Stimulated activated naive CD8-positive, alpha-beta T cell treated with anti-CD3 and anti-CD28 coated beads, Interleukin-15, Interleukin-2, amounts not matched to agents 100 ng/mL and 50 ng/mL, for 24 hours (primary cell): ENCODE measurements at regions not wholly inside any gene's neighbourhood (a gene's known extent, or its start where the extent isn't known, plus 50 kb on each side); places are given as distances from the start of the nearest gene placed in this dataset.

Experiments used
- H3K27ac Mint-ChIP-seq: one replicate; pipeline ENCODE4 v1.8.0; 2021; ENCODE audit warnings: mild to moderate bottlenecking, mixed read lengths
- H3K27me3 Mint-ChIP-seq: one replicate; pipeline ENCODE4 v1.8.0; 2021; ENCODE audit warnings: mixed read lengths
- H3K36me3 Mint-ChIP-seq: one replicate; pipeline ENCODE4 v1.8.0; 2021; ENCODE audit warnings: low read depth, mixed read lengths
- H3K4me1 Mint-ChIP-seq: one replicate; pipeline ENCODE4 v1.8.0; 2021; ENCODE audit warnings: low read depth, mixed read lengths
- H3K4me3 Mint-ChIP-seq: one replicate; pipeline ENCODE4 v1.8.0; 2021; ENCODE audit warnings: mild to moderate bottlenecking, mixed read lengths
- H3K9me3 Mint-ChIP-seq: one replicate; pipeline ENCODE4 v1.8.0; 2021; ENCODE audit warnings: mixed read lengths

DNA sequence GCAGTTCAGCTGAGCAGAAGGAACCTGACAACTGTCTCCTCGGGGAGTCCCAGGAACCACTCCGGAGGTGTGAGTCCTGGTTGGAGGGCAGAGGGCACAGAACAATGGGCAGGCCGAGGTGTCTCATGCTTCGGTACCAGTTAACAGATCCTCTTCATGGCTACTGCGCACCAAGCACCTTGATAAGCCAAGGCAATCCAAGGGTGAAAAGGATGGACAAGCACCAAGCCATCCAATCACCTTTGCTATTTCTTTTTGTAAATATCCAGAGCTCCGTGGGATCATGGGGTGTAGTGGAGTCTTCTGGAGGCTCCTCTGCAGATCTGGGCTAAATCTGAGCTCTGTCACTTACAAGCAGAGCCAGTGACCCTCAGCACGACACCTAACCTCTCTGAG, 233.5 kb downstream of the WDR11 start:
- Mint-ChIP-seq H3K4me1 (no peaks in the 10 kb centered on the region), H3K4me3 (no peak overlapping the region), H3K27ac (no peak overlapping the region), H3K36me3 (no peaks in the 10 kb centered on the region), H3K27me3 (peaks cover 3% of the 10 kb centered on the region), H3K9me3 (peaks cover 6% of the 10 kb centered on the region)

DNA sequence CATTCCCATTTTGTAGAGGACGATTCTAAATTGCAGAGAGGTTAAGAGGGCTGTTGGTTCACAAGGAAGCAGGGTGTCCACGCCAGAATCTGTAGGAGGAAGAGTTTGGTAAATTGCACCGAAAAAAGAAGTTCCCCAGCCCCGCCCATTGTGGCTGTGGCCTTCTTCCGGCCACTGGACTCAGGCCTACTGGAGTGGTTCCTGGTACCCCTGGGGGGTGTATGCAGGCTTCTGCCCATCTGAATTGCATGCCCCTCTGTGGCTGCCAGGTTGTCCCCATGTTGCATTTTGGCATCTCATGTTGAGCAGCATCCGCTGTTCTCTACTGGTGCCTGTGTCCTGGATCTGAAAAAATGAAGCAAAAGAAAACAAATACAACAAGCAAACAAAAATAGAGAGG, 234.2 kb downstream of the WDR11 start:
- peaks cover 6% of the 10 kb centered on the region for H3K9me3 Mint-ChIP-seq
- H3K27ac Mint-ChIP-seq = no peak overlapping the region
- H3K36me3 Mint-ChIP-seq = no peaks in the 10 kb centered on the region
- H3K4me3 Mint-ChIP-seq = no peak overlapping the region
- H3K4me1 Mint-ChIP-seq = no peaks in the 10 kb centered on the region
- H3K27me3 Mint-ChIP-seq = peaks cover 3% of the 10 kb centered on the region

DNA sequence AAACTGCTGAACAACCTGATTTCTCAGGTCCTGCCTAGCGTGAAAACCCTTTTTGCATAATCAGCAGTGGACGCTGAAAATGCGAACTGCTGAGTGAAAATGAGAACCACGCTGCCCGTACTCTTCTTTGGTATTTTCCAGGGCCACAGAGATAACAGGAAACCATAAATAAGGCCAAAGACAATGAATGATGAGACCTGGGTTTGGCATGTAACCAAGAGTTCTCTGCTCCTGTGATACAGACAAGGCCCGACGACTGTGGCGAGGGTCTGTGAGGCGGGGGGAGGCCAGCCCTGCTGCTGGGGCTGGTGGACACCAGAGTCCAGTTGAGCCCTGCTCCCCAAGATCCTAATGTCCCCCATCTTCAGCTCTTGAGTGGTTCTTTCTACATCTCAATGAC, 236.0 kb downstream of the WDR11 start:
- Mint-ChIP-seq H3K9me3 (peaks cover 15% of the 10 kb centered on the region), H3K4me1 (no peaks in the 10 kb centered on the region), H3K4me3 (no peak overlapping the region), H3K27me3 (no peaks in the 10 kb centered on the region), H3K36me3 (no peaks in the 10 kb centered on the region), H3K27ac (no peak overlapping the region)

DNA sequence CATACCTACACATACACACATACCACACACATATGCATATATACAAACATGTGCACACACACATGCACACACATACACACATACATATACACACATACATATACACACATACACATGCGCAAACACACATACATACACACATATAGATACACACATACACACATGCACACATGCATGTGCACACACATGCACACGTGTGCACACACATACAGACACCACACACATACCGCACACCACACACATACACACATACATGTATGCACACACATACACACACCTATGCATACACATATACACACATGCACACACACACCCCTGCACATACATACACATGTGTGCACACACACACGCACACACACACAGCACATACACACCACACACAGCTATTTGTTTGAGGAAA, 236.5 kb downstream of the WDR11 start:
- no peaks in the 10 kb centered on the region for H3K4me1 Mint-ChIP-seq
- H3K4me3 Mint-ChIP-seq = no peak overlapping the region
- H3K27me3 Mint-ChIP-seq = no peaks in the 10 kb centered on the region
- H3K36me3 Mint-ChIP-seq = no peaks in the 10 kb centered on the region
- H3K9me3 Mint-ChIP-seq = peaks cover 17% of the 10 kb centered on the region
- no peak overlapping the region for H3K27ac Mint-ChIP-seq

DNA sequence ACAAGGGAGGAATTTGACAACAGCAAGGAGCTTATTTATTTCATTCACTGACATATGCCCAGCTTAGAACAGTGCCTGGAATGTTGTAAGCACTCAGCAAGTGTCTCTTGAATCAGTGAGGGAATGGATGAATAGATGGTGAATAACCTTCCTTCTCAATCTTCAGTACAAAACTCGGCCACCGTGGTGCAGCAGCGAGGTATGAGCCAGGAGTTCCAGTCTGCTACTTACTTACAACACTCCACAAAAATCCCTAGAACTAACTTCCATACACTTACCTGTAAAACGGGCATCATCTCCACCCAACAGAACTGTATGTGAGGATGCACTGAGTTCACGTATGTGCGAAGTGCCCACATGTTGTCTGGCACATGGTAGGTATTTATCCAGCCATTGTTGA, 237.4 kb downstream of the WDR11 start:
- Mint-ChIP-seq H3K36me3 (no peaks in the 10 kb centered on the region), H3K4me3 (no peak overlapping the region), H3K9me3 (peaks cover 17% of the 10 kb centered on the region), H3K4me1 (no peaks in the 10 kb centered on the region), H3K27me3 (no peaks in the 10 kb centered on the region), H3K27ac (no peak overlapping the region)

DNA sequence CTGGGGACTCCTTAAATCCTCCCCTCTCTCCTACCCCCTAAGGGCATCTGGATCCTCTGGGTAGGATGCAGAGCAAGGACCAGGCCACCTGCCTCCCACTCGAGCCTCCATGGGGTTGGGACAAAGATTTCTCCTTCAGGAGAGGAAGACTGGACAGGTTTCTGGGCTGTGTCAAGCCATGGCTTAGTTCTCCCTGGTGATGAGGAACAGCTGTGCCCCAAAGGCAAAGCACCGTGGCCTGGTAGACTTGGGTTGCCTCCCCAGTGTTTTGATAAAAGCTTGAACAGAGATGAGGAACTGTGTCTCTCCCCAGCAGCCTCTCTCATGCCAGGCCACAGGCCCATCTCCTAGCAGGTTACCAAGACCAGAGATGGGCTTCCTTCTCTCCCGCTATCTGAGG, 238.3 kb downstream of the WDR11 start:
- no peak overlapping the region for H3K27ac Mint-ChIP-seq
- no peaks in the 10 kb centered on the region for H3K4me1 Mint-ChIP-seq
- peaks cover 17% of the 10 kb centered on the region for H3K9me3 Mint-ChIP-seq
- no peaks in the 10 kb centered on the region for H3K36me3 Mint-ChIP-seq
- H3K27me3 Mint-ChIP-seq = no peaks in the 10 kb centered on the region
- no peak overlapping the region for H3K4me3 Mint-ChIP-seq

DNA sequence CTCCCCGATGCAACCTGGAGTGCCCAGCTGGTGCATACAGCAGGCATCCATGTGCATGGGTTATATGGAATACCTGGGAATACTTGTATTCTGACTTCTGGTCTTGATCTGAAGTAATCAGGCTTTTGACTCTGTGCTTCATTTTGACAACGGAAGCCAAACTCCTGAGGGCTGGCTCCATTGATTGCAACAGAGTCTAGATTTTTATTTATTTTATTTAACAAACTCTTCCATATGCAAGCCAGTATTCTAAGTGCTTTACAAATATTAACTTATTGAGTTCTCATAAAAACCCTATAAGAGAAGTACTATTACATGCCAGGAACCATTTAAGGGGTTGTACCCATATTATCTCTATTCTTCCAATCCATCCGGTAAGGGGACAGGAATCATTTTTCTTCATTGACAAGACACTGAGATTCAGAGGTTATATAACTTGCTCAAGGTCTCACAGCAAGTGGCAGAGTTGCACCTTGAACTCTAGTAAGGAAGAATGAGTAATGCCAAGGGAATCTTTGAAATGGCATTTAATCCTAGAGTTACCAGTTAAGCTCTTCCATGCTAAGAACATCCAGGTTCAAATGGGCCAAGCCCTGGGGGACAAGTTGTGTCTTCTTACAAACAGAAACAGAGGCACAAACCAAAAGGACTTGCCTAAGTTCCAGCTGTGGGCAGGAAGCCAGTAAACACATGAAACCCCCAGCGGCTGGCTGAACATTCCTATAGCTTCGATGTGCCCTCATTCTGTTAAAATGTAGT, 241.0 kb downstream of the WDR11 start:
- H3K9me3 Mint-ChIP-seq = peaks cover 17% of the 10 kb centered on the region
- H3K36me3 Mint-ChIP-seq = no peaks in the 10 kb centered on the region
- H3K4me3 Mint-ChIP-seq = no peak overlapping the region
- no peak overlapping the region for H3K27ac Mint-ChIP-seq
- no peaks in the 10 kb centered on the region for H3K27me3 Mint-ChIP-seq
- no peaks in the 10 kb centered on the region for H3K4me1 Mint-ChIP-seq

DNA sequence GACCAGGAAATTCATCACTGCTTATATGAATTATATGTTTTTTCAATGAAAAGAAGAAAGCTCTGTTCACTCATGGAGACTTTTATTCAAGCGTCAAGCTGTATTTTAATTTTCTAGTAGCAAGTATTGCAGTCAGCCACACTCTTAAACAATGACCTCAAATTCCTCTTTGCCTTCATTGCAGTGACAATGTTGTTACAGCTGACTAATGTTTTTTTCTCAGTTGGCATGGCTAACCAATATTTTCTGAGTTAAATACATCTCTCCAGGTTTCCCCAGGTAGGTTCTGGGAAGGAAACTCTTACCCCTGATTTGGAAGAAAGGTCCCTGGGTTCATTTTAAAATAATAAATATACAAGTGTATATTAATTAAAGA, 241.5 kb downstream of the WDR11 start:
- H3K4me1 Mint-ChIP-seq = no peaks in the 10 kb centered on the region
- no peaks in the 10 kb centered on the region for H3K27me3 Mint-ChIP-seq
- no peaks in the 10 kb centered on the region for H3K36me3 Mint-ChIP-seq
- no peak overlapping the region for H3K4me3 Mint-ChIP-seq
- H3K9me3 Mint-ChIP-seq = peaks cover 13% of the 10 kb centered on the region
- no peak overlapping the region for H3K27ac Mint-ChIP-seq

DNA sequence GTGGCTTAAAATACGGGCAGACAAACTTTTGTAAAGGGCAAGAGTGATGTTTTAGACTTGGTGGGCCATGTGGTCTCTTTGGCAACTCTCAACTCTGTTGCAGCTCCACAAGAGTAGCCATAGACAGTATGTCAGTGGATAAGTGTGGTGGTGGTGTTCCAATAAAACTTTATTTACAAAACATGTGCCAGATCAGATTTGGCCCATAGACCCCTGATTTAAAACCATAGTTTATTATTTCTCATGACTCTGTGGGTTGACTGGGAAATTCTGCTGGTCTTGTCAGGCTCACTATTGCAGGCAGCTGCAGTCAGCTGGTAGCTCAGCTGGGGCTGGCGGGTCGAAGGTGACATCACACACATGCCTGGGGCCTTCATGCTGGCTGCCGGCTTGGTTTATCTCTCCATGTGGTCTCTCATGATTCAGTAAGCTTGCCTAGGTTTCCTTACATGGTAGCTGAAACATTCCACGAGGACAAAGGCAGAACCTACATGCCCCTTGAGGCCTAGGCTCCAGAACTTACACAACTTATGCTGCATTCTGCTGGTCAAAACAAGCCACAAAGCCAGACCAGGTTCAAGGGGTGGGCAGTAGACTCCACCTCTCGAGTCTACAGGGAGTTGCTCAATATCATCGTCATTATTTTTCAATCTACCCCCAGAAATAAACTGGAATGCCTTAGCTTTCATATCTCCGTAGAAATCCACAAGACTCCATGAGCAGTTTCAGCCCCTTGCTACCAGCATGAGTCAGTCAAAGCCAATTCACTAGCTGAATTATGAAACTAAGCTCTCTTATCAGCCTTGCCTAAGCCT, 245.7 kb downstream of the WDR11 start:
- Mint-ChIP-seq H3K9me3 (peaks cover 8% of the 10 kb centered on the region), H3K4me3 (no peak overlapping the region), H3K36me3 (no peaks in the 10 kb centered on the region), H3K27ac (no peak overlapping the region), H3K27me3 (no peaks in the 10 kb centered on the region), H3K4me1 (no peaks in the 10 kb centered on the region)

DNA sequence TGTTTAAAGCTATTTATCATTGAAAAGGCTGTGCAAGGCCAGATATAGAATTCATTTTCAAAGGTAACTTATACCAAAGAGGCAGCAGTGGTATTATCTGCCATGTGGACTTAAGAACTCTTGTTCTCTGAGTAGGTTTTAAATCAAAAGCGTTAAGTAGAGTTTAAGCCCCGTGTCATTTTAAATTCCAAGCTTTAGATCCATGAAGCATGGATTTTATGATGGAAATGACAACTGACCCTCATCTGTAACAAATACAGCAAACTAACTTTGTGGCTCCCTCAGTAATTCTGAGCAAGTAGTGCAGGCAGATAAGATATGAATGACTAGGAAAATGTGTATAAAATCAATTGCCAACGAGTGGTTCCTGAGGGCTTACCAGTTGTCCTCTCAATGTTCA, 247.0 kb downstream of the WDR11 start:
- H3K36me3 Mint-ChIP-seq = no peaks in the 10 kb centered on the region
- H3K4me3 Mint-ChIP-seq = no peak overlapping the region
- H3K27ac Mint-ChIP-seq = no peak overlapping the region
- no peaks in the 10 kb centered on the region for H3K4me1 Mint-ChIP-seq
- H3K9me3 Mint-ChIP-seq = peaks cover 4% of the 10 kb centered on the region
- no peaks in the 10 kb centered on the region for H3K27me3 Mint-ChIP-seq

DNA sequence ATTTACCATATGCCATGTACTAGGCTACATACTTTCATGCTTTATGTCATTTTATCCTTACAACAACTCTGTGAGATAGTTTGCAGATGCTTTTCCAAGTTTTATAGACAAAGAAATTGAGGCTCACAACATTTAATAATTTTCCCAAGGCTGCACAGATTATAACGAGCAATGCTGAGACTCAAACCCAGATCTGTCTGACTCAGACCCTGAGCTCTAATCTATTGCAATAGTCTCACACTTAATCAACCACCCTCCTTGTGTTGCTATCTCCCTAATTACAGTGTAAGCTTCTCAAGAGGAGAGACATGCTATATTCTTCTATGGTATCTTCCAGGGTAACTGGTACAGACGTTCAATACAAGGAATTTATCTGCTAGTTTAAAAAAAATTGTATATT, 247.6 kb downstream of the WDR11 start:
- no peaks in the 10 kb centered on the region for H3K27me3 Mint-ChIP-seq
- no peaks in the 10 kb centered on the region for H3K4me1 Mint-ChIP-seq
- no peak overlapping the region for H3K4me3 Mint-ChIP-seq
- H3K27ac Mint-ChIP-seq = no peak overlapping the region
- peaks cover 4% of the 10 kb centered on the region for H3K9me3 Mint-ChIP-seq
- no peaks in the 10 kb centered on the region for H3K36me3 Mint-ChIP-seq

DNA sequence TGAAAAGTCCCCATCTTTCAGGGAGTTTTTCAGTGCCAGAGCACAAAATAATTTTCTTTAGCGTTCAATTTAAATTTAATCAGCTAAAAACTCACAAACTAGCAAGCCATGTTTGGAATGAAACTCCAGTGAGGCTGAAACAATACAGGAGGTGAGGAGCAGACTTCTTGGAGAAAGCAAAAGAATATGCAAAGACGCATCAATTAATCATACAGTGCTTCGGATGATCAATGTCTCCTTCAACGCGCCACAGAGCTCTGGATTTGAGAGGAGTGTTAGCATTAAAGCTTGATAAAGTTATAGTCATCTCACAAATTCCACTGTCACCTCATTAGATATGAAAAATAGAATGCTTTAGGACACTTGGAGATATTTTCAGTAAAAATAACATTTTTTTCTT, 248.0 kb downstream of the WDR11 start:
- H3K27ac Mint-ChIP-seq = no peak overlapping the region
- H3K9me3 Mint-ChIP-seq = peaks cover 4% of the 10 kb centered on the region
- H3K27me3 Mint-ChIP-seq = no peaks in the 10 kb centered on the region
- H3K36me3 Mint-ChIP-seq = no peaks in the 10 kb centered on the region
- no peaks in the 10 kb centered on the region for H3K4me1 Mint-ChIP-seq
- H3K4me3 Mint-ChIP-seq = no peak overlapping the region

DNA sequence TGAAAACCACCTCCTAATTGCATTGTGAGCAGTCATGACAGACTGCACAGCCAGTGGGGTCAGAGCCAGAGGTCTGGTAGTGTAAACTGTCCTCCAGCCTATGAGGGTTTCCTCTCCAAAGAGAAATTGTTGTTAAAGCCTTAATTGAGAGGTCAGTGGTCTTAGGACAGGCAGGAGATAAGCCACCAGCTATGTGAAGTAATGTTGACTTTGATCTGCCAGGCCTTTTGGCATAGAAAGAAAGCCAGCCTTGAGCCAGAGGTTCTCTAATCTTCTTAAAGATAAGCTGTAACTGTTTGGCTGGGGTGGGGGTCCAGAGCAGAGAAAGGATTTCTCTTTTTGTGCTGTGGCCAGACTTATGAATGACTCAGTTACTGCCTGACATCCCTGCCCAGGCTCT, 248.4 kb downstream of the WDR11 start:
- H3K9me3 Mint-ChIP-seq = peaks cover 4% of the 10 kb centered on the region
- no peaks in the 10 kb centered on the region for H3K4me1 Mint-ChIP-seq
- no peak overlapping the region for H3K27ac Mint-ChIP-seq
- H3K36me3 Mint-ChIP-seq = no peaks in the 10 kb centered on the region
- H3K4me3 Mint-ChIP-seq = no peak overlapping the region
- H3K27me3 Mint-ChIP-seq = no peaks in the 10 kb centered on the region

DNA sequence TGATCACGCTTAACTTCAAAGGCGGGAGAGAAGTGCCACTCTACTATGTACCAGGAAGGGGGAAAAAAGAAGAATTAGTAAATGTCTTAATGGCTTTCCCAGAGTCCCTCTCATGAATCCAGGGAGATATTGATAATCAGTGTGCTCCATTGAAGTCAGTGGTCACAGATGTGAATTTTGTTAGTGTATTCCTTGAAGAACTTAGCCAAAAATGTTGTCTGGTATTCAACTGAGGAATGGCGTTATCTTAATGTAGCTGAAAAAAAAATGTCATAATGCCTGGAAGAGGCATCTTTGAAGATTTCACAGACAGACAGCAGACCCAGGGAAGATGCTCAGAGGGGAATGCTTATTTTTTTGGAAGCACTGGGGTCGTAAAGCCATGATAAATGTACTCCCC, 250.4 kb downstream of the WDR11 start:
- no peak overlapping the region for H3K4me3 Mint-ChIP-seq
- no peaks in the 10 kb centered on the region for H3K4me1 Mint-ChIP-seq
- H3K9me3 Mint-ChIP-seq = peaks cover 4% of the 10 kb centered on the region
- no peaks in the 10 kb centered on the region for H3K27me3 Mint-ChIP-seq
- no peak overlapping the region for H3K27ac Mint-ChIP-seq
- H3K36me3 Mint-ChIP-seq = no peaks in the 10 kb centered on the region

DNA sequence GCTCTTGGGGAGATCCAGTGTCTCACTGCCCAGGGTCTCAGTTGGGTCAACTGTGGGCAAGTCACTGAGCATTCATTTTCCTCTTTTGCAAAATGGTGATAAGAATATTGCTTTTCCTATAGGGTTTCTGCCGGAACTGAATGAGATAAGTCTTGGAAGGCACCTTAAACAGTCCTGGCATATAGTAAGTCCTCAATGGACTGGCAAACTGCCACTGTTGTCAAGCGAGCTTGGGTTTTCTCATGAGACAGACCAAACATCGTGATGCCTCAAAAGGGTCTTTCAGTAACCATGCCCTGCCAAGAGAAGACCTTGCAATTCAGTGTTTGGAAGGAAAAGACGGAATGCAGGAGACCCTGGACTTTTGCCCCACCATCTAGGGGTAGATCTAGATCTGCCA, 251.5 kb downstream of the WDR11 start:
- H3K4me1 Mint-ChIP-seq = no peaks in the 10 kb centered on the region
- peaks cover 4% of the 10 kb centered on the region for H3K9me3 Mint-ChIP-seq
- no peaks in the 10 kb centered on the region for H3K36me3 Mint-ChIP-seq
- H3K4me3 Mint-ChIP-seq = no peak overlapping the region
- no peak overlapping the region for H3K27ac Mint-ChIP-seq
- no peaks in the 10 kb centered on the region for H3K27me3 Mint-ChIP-seq
